Activated CD4-positive, alpha-beta T cell treated with anti-CD3 and anti-CD28 coated beads, Interleukin-2, amount 50 U/mL, for 1 hour (primary cell): ENCODE measurements at regions not wholly inside any gene's neighbourhood (a gene's known extent, or its start where the extent isn't known, plus 50 kb on each side); places are given as distances from the start of the nearest gene placed in this dataset.
"Not testable (repeated sequence)": the region's sequence is repeated elsewhere in the genome, so short reads cannot be mapped to it uniquely, and the experiment has no call there.

Experiments
- DNase-seq: peaks from one replicate; pipeline ENCODE4 v3.0.0-alpha.2; 2020

DNA sequence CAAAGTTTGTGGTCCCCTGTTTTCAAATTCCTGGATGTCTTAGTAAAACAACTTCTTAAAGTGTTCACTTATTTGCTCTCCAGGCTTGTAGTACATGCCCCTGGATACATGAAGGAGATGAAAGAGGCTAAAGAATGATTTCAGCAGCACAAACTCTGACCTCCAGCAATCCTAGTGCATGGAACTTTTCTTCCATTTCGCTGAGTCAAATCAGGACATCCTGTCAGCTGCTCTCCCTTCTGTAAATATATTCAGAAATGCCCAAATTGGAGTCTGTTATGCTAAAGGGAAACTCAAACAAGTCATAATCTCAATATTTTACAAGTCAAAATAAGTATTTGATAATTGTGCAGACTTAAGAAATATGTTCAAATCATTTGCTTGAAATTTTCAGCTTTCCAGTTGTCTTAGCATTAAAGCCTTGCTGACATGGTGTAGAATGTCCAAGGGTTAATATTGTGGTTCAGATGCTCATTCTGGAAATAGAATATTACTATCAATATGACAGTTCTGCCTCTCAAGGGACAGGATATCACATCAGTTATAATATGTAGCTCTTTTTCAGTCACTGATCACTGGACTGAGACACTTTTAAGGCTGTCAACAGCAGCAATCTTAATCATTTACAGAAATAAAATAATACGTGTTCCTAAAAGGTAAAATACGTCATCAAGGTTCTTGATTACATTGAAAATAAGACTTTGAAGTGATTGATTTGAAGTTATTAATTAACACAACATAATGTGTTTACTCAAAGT is 1157.3 kb downstream of the PLA2G4A start:
- DNase-seq: no peak

DNA sequence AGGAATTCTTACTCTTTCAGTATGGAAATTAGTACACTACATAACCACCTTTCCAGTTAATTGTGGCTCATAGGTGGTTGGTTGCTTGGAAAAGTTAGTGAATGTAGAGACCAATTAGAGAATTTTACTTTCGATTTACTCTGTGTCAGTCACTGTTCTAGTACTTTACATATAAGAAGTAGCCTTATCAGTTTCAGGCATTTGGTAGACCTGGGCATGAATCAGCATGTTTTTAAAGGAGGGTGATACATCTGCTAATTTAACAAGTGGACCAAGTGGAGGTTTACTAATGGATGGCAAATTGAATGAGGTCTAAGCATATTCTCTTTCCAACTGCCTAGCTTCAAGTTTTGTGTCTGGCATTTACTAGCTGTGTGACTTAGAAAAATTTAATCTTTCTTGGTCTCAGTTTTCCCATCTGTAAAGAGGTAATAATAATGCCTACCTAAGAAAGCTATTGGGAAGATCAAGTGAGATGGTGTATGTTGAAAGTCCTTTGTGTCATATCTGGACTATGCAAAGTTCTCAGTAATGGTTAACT is 1158.6 kb downstream of the PLA2G4A start:
- no peak for DNase-seq

DNA sequence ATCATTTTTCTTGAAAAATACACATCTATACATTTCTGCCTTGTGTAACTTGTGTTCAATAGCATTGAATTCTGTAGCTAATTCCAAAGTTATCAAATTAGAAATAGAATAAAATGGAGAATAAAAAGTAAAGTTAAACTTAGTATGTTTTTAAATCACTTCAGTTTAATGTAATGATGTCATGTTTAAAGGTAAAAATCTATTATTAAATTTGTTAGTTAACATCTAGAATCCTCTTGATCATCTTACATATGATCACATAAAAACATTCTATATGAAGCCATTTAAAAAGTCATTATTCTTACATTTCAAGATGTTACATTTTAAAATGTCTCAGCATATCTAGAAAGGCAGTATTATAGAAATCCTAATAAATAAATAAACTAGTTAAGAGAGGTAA is 1163.2 kb downstream of the PLA2G4A start:
- DNase-seq: no peak

- DNase-seq: no peak
Measured at GRCh38 chr1:187996780-187997179, 1168.0 kb downstream of the PLA2G4A start.

DNA sequence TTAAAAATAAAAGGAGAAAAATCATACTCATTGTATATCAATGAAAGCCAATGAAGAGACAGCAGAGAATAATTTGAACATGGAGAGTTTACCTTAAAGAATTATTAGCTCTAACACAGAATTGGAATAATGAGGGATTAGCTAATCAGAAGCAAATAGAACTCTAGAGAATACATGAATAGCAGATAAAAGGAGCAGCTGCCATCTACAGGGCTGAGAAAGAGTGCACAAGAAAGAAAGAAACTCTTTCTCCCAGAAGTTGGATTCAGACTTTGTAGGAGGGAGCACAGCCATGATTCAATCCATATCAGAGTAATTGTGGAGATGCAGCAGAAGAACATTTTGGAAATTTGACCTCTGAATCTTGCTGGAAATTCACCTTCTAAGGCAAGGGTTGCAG is 1171.2 kb downstream of the PLA2G4A start:
- DNase-seq: no peak

DNA sequence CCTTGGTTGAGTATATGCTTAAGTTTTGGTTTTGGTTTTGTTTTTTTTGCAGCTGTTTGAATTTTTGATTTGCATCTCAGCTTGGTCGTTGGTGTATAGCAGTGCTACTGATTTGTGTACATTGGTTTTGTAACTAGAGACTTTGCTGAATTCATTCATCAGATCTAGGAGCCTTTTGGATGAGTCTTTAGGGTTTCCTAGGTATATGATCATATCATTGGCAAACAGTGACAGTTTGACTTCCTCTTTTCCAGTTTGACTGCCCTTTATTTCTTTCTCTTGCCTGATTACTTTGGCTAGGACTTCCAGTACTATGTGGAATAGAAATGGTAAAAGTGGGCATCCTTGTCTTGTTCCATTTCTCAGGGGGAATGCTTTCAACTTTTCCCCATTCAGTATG is 1174.9 kb downstream of the PLA2G4A start:
- not testable (repeated sequence) for DNase-seq

- DNase-seq: no peak
Measured at GRCh38 chr1:188004849-188005248, 1176.1 kb downstream of the PLA2G4A start.

DNA sequence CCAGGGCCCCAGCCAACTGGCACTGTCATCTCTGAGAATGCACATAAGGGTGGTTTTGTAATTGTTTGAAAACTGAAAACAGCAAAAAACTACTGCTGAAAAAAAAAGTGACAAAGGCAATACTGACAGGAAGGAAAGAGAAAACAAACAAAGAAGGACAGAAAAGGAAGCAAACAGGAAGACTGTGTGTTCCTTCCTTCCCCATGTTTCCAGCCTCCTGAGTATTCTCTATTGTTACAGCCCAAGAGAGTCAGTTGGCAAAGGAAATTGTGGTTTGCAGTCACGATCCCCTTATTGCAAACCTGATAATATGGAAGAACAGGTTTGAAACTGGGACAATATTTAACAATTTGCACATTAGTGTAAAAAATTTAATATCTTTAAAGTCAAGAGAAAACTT is 1177.6 kb downstream of the PLA2G4A start:
- no peak for DNase-seq

- DNase-seq: not testable (repeated sequence)
Measured at GRCh38 chr1:188013222-188013849, 1184.6 kb downstream of the PLA2G4A start.

- DNase-seq: no peak
Measured at GRCh38 chr1:188017921-188018320, 1189.2 kb downstream of the PLA2G4A start.

GRCh38 chr1:188022661-188023060 is 1193.9 kb downstream of the PLA2G4A start:
- DNase-seq: no peak

- DNase-seq: no peak
Measured at GRCh38 chr1:188023206-188023605, 1194.5 kb downstream of the PLA2G4A start.

- DNase-seq: no peak
Measured at GRCh38 chr1:188027613-188028012, 1198.9 kb downstream of the PLA2G4A start.

DNA sequence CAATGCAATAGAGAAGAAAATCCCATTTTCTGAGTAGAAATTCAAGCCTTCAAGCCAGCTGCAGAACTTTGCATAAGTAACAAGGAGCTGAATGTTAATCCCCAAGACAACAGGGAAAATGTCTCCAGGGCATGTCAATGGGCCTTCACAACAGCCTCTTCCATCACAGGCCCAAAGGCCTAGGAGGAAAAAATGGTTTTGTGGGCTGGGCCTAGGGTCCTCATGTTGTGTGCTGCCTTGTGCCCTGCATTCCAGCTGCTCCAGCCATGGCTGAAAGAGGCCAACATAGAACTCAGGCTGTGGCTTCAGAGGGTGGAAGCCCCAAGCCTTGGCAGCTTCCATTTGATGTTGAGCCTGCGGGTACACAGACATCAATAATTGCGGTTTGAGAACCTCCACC is 1208.8 kb downstream of the PLA2G4A start:
- DNase-seq: not testable (repeated sequence)

DNA sequence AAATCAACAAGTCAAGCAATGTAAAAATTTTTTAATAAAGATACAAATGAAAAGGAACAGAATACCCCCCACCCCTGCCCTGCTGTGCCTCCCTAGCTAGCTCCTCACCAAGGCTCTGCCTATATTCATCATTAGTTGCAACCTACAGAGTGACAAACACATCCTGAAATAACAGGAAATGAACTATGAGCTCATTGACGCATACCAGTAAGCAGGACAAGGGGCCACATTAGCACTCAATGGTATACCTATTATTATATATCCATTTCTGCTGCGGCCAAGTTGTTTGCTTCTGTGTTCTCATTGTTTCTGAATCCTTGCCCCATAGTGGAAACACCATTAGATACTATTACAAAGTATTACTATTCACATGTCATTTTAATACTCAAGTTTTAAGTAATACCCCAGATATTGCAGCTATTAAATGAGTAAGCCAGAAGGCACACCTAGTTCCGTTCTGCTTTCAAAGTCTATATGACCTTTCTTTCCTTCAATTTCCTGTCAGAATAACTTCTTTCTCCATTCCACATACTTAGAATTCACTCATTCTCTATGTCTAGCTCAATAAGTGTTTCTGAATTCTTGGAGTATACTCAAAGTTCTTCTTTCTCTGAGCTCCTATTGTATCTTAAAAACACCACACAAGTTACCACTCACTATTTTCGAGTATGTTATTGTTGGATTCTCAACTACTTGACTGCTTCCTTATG is 1214.9 kb downstream of the PLA2G4A start:
- DNase-seq: no peak

GRCh38 chr1:188050250-188050649 is 1221.5 kb downstream of the PLA2G4A start:
- DNase-seq: no peak

DNA sequence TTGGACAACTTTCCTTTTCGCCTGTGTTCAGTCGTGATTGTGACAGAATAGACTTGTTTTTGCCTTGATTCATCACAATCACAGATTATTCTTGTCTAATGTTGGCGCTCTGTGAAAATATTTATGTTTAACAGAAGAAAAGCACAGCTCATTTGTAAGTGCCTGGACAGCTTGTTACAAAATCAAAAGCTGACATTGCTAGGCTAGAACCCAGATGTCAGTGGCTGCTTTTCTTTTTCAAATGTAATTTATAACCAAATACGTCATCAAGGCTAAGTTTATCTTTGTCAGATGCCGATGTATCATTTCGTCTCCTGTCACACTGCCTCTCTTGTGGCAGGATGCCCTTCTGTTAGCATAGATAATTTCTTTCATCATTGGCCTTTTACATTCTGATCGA is 1227.3 kb downstream of the PLA2G4A start:
- no peak for DNase-seq

- no peak for DNase-seq
Measured at GRCh38 chr1:188058801-188059200, 1230.1 kb downstream of the PLA2G4A start.

- no peak for DNase-seq
Measured at GRCh38 chr1:188061881-188062280, 1233.1 kb downstream of the PLA2G4A start.

- DNase-seq: no peak
Measured at GRCh38 chr1:188062456-188062855, 1233.7 kb downstream of the PLA2G4A start.

DNA sequence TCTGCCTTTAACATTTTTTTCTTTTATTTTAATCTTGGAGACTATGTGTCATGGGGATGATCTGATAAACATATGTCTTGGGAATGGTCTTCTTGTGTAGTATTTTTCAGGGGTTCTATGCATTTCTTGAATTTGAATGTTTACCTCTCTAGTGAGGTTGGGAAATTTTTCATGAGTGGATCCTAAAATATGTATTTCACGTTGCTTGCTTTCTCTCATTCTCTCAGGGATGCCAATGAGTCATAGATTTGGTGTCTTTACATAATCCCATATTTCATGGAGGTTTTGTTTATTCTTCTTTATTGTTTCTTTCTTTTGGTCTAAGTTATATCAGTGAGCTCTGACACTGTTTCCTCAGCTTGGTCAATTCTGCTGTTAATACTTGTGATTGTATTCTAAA is 1237.2 kb downstream of the PLA2G4A start:
- no peak for DNase-seq

DNA sequence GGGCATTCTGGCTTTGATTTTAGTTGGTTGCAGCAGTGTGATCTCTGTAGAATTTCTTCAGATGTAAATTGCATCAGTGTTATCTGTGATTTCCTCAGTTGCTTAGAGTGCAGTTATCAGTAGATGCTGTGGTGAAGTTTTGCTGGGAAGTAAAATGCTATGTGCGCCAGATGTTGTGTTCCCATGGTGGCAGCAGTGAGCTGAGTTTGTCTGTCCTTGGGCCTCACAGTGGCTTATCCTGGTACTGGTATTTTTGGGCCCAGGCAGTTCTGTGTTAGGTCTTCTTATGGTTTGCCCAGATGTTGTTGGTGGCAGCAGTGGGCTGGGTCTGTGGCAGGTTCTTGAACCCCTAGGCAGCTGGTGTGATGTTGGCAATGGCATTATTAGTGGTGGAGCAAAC is 1242.1 kb downstream of the PLA2G4A start:
- no peak for DNase-seq

- DNase-seq: no peak
Measured at GRCh38 chr1:188089015-188089414, 1260.3 kb downstream of the PLA2G4A start.

GRCh38 chr1:188089461-188089860 is 1260.7 kb downstream of the PLA2G4A start:
- no peak for DNase-seq
